Nephron progenitor cell (in vitro differentiated cells): ENCODE measurements at regions not wholly inside any gene's neighbourhood (a gene's known extent, or its start where the extent isn't known, plus 50 kb on each side); places are given as distances from the start of the nearest gene placed in this dataset.
A peak's percentile ranks its signal among the peaks of the same experiment; 100 is the strongest.

Experiments used
- DNase-seq: peaks from one replicate; pipeline ENCODE4 v3.0.0; 2021
- H3K27ac Mint-ChIP-seq: 2 replicates; pipeline ENCODE4 v1.8.0; 2021; ENCODE audit warnings: mild to moderate bottlenecking, moderate library complexity, mixed read lengths
- H3K27me3 Mint-ChIP-seq: 2 replicates; pipeline ENCODE4 v1.8.0; 2021; ENCODE audit warnings: mild to moderate bottlenecking, low read depth, mixed read lengths; ENCODE audit not compliant: poor library complexity
- H3K36me3 Mint-ChIP-seq: 2 replicates; pipeline ENCODE4 v1.8.0; 2021; ENCODE audit warnings: low read depth, mixed read lengths
- H3K4me1 Mint-ChIP-seq: 2 replicates; pipeline ENCODE4 v1.8.0; 2021; ENCODE audit warnings: mixed read lengths
- H3K4me3 Mint-ChIP-seq: 2 replicates; pipeline ENCODE4 v1.8.0; 2021; ENCODE audit warnings: mild to moderate bottlenecking, moderate library complexity, mixed read lengths
- H3K9me3 Mint-ChIP-seq: 2 replicates; pipeline ENCODE4 v1.8.0; 2021; ENCODE audit warnings: mild to moderate bottlenecking, moderate library complexity, mixed read lengths
- TF ChIP-seq, protein P1 (sequence below): fragments of 200-600 bp; sonication (generic); IDR thresholded peaks from 2 replicates; pipeline ENCODE4 v1.5.0; 2021; ENCODE audit warnings: antibody characterized with exemption

DNA sequence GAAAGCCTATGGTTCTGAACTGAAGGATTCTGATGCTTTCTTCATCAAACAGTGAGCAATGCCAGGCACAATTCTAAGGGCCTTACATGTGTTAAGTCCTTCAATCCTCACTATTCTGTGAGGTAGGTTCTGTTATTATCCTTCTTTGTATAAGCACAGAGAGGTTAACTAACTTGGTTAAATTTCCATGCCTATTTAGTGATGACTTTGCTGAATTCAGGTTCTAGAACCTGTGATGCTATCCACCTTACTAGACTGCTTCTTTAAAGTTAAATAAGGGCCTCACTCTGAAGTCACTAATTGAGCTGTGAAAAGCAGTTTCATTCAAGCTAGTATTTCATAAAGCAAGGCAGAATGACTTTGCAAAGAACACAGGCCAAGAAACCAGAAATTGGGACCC lies 138.9 kb upstream of the PARP11 start:
- DNase-seq, result no peak
- no peak overlapping the region for H3K4me3 Mint-ChIP-seq
- TF ChIP-seq, protein P1, sequence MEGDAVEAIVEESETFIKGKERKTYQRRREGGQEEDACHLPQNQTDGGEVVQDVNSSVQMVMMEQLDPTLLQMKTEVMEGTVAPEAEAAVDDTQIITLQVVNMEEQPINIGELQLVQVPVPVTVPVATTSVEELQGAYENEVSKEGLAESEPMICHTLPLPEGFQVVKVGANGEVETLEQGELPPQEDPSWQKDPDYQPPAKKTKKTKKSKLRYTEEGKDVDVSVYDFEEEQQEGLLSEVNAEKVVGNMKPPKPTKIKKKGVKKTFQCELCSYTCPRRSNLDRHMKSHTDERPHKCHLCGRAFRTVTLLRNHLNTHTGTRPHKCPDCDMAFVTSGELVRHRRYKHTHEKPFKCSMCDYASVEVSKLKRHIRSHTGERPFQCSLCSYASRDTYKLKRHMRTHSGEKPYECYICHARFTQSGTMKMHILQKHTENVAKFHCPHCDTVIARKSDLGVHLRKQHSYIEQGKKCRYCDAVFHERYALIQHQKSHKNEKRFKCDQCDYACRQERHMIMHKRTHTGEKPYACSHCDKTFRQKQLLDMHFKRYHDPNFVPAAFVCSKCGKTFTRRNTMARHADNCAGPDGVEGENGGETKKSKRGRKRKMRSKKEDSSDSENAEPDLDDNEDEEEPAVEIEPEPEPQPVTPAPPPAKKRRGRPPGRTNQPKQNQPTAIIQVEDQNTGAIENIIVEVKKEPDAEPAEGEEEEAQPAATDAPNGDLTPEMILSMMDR, result no peak
- no peak overlapping the region for H3K27ac Mint-ChIP-seq
- no peaks in the 10 kb centered on the region for H3K9me3 Mint-ChIP-seq
- H3K4me1 Mint-ChIP-seq, result peaks cover 59% of the 10 kb centered on the region
- peaks cover 16% of the 10 kb centered on the region for H3K27me3 Mint-ChIP-seq
- no peaks in the 10 kb centered on the region for H3K36me3 Mint-ChIP-seq

DNA sequence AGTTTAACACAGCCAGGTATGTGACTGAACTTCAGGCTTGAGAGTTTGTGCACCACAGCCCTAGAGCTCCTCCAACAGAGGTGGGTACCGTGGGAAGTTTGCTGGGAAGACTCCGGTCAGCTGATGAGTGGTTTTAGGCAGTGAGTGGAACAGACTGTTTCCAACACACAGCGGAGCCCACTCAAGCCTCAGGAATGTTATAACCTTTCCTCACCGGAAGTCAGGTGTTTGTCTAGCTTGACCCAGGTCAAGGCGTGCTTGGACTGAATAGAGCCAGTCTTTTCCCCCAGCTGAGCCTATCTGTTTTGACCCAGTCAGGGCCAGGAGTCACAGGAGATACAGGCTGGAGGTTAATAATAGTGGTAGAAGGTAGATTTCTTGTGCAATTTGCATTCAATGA lies 138.4 kb upstream of the PARP11 start:
- peaks cover 55% of the 10 kb centered on the region for H3K4me1 Mint-ChIP-seq
- H3K27ac Mint-ChIP-seq, result peak overlapping the region; percentile 19
- no peak overlapping the region for H3K4me3 Mint-ChIP-seq
- H3K27me3 Mint-ChIP-seq, result peaks cover 16% of the 10 kb centered on the region
- TF ChIP-seq, protein P1, result no peak
- no peaks in the 10 kb centered on the region for H3K9me3 Mint-ChIP-seq
- H3K36me3 Mint-ChIP-seq, result no peaks in the 10 kb centered on the region
- DNase-seq, result no peak

DNA sequence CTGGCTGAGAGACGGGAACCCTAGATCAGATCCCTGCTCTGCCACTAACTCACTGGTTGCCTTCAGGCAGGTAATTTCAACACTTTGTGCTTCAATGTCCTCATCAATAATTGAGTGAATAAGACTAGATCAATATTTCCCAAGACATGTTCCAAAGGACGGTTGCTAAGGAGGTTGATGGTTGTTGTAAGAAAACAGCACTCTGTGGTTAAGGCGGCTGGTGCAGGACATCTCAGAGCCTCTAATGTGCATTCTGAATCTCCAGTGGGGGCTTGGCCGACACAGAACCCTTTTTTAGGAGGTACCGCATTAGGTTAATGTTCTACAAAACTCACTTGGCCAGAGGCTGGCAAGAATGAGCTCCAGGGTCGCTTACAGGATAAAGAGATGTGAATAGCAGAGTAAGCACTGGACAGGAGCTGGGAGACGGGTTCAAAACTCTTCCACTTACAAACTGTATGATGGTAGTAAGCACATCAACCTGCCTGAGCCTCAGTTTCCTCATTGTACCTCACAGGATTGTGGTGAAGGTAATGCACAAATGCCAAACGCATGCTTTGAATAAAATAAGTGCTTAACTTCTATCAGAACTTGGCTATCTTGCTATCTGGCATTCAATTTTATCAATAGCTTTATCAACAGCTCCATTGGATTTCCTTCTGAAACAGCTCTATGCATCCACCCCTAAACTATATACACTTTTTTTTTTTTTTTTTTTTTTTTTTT lies 136.9 kb upstream of the PARP11 start:
- Mint-ChIP-seq H3K27ac (no peak overlapping the region), H3K27me3 (peaks cover 11% of the 10 kb centered on the region), H3K36me3 (no peaks in the 10 kb centered on the region), H3K9me3 (no peaks in the 10 kb centered on the region), H3K4me1 (peaks cover 41% of the 10 kb centered on the region), H3K4me3 (no peak overlapping the region)
- TF ChIP-seq, protein P1, result no peak
- no peak for DNase-seq

DNA sequence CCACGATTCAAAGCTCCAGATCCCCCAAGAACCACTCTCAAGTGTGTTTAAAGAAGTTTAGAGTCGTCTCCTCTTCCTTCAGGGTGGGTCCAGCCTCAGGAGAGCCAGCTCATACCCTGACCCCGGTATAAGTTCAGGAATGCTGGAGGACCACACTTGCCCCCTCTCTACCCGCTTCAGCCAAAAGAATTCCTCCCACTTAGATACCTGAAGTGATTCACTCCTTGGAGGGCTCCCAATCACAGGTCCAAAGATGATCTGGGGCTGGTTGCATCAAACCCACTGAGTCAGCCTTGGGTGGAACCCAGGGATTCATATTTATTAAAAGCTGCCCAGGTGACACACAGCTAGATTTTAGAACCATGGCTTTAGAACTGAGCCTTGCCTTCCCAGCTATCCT lies 133.5 kb upstream of the PARP11 start:
- Mint-ChIP-seq H3K27ac (no peak overlapping the region), H3K9me3 (peaks cover 1% of the 10 kb centered on the region), H3K4me3 (no peak overlapping the region), H3K36me3 (no peaks in the 10 kb centered on the region), H3K27me3 (peaks cover 4% of the 10 kb centered on the region), H3K4me1 (peaks cover 28% of the 10 kb centered on the region)
- DNase-seq, result no peak
- TF ChIP-seq, protein P1, result no peak

DNA sequence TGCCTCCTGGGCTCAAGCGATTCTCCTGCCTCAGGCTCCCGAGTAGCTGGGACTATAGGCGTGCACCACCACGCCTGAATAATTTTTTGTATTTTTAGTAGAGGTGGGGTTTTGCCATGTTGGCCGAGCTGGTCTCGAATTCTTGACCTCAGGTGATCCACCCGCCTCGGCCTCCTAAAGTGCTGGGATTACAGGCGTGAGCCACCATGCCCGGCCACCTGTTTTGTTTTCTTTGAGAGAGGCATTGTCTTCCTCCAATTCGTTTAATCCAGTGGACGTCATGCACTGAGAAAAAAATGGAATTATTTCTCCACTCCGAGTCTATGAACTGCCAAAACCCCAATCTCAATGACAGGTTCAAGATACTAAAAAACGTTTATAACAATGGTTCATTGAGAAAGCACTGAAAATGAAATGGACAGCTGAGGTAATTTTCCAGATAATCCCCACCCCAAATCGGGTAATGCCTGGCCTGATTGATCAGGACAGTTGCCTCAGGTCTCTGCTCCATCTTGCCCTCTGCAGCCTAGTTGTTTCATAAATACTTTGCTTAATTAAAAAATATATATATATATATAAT lies 132.7 kb upstream of the PARP11 start:
- H3K4me3 Mint-ChIP-seq, result no peak overlapping the region
- no peak overlapping the region for H3K27ac Mint-ChIP-seq
- DNase-seq, result no peak
- H3K27me3 Mint-ChIP-seq, result peaks cover 4% of the 10 kb centered on the region
- TF ChIP-seq, protein P1, result no peak
- H3K4me1 Mint-ChIP-seq, result peaks cover 27% of the 10 kb centered on the region
- H3K36me3 Mint-ChIP-seq, result peaks cover 2% of the 10 kb centered on the region
- H3K9me3 Mint-ChIP-seq, result peaks cover 8% of the 10 kb centered on the region

DNA sequence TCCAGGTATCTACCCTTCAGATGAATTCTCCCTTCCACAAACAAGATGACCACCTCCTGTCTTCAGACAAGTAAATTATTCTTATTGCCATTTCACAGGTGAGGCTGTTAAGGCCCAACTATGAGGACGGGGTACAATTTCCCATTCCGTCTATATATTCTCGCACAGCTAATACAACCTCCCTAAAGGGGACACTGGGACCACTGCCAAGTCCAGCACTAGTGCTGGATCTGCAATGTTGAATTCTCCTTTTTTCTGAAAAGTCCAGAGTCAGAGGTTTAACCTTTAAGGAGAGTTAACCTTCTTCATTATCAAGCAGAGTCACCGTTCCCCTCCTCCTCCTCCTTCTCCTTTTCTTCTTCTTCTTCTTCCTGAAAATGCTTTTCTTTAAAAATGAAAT lies 130.4 kb upstream of the PARP11 start:
- H3K4me1 Mint-ChIP-seq, result peaks cover 39% of the 10 kb centered on the region
- peaks cover 7% of the 10 kb centered on the region for H3K36me3 Mint-ChIP-seq
- no peak for DNase-seq
- no peak overlapping the region for H3K4me3 Mint-ChIP-seq
- TF ChIP-seq, protein P1, result no peak
- peaks cover 14% of the 10 kb centered on the region for H3K9me3 Mint-ChIP-seq
- H3K27me3 Mint-ChIP-seq, result peaks cover 4% of the 10 kb centered on the region
- no peak overlapping the region for H3K27ac Mint-ChIP-seq
